NCI-H1694 treated with DMSO at 0.1 percent for 48 hours (cell line): ENCODE measurements at regions not wholly inside any gene's neighbourhood (a gene's known extent, or its start where the extent isn't known, plus 50 kb on each side); places are given as distances from the start of the nearest gene placed in this dataset.
"Not testable (repeated sequence)": the region's sequence is repeated elsewhere in the genome, so short reads cannot be mapped to it uniquely, and the experiment has no call there.

ENCODE experiments used
- DNase-seq: peaks from one replicate; lab custom pipeline; 2025; lab: John Stamatoyannopoulos, UW

DNA sequence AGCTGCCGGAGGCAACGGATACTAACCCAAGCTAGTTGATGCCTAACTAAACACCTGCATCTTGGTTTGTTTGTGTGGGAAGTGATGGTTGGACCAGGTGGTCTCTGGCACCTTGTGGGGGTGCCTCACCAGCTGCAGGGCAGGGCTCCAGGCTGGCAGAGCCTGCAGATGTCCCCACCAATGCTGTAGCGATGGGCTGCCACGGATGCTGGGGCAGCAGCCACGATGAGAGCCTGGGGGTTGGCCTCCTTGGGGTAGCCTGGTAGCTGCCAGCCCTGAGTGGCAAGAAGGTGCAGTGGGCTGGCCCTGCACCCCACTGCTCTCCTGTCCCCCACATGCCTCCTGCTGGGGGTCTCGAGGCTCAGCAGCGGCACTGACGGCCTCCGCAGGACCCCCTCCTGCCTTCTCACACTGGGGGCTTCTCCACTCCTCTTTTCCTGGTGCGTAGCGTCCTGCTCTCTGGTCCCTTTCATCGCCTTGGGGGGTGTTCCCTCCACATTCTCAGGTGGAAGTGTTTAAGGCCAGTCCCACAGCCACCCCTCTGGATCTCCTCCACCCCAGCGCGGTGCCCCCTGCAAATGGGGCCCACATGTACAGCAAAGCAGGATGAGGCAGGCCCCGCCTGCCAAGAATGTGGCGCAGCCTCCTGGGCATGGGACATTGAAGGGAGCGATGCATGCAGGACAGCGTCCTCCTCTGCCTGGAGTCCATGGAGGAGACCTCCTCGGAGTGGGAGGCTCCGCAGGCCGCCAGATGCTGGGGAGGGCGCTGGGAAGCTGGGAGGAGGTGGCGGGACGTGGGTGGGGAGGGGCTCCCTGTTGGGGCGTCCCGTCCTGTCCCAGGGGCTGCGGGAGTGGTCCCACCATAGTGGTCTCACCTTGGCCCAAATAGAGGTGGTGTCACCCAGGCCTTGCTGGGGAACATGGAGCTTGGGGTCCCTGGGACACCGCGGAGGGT, 173.1 kb downstream of the ASB1 start:
- DNase-seq = no peak

DNA sequence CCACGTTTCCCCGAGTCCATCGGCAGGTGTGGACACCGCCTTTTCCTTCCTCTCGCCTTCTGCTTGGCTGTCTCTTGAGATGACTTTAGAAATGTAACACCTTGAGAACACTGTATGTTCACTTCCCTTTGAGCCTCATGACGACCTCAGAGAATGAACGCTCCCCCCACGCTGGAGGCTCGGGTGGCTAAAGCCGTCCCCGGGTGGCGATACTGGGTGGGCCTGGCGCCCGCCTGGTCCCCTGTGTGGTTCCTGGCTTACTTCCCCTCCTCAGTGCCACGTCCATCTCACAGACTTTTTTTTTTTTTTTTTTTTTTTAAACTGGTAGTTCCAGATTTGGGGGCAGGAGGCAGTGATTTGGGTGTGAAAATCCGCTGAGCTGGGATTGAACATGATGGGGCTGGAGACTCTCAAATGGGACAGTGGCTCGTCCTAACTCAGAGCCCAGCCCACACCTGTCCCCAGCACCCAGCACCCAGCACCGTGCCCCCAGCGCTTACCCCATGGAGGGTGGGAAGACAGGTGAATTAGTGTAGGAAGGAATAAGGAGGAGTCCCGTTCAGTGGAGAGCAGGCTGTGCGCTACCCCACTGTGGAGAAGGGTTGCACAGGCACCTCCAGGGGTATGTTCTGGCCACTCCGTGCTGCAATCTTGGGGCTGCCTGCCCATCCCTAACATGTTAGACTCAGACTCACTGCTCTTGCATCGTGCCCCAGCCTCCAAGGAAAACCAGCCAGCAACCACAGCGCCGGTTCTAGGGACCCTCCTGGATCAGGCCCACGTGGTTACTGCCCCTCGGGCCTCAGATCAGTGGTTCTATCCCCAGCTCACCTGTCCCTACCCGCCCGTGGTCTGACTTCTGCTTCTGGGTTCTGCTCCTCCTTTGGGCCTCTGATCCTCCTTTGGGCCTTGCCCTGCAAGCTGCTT, 174.0 kb downstream of the ASB1 start:
- no peak for DNase-seq

DNA sequence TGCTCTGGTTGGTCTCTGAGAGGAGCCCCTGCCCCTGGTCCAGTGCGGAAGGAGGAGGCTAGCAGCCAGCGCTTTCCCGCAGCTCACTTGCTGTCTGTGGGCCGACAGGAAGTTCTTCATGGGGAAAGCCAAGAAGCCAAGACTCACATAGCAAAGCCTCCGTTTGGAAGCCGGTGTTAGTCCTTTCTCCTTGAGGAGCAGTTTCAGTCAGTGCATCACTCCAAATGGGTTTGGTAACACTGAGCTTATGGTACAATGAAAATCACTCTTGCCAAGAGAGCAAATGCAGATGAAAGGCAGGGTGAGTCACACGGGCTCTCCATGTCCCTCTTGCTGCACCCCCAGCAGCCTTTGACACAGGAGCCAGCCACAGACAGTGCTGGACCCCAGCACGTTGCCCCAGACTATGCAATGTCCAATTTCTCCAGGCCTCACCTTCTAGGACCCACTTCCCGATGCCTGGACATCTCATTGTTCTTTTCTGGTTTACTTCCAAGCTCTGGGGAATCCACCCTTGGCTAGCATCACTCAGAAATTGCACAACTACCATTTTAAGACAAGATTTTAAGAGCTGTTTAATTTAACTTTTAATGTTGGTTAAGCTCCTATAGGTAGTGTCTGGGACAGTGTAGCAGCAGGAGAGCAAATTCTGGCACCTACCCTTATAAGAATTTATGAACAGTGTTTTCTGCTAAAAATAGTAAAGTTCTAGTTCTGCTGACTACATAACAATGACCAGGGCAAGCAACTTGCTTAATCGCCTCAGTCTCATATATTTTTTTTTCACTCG, 174.9 kb downstream of the ASB1 start:
- no peak for DNase-seq

DNA sequence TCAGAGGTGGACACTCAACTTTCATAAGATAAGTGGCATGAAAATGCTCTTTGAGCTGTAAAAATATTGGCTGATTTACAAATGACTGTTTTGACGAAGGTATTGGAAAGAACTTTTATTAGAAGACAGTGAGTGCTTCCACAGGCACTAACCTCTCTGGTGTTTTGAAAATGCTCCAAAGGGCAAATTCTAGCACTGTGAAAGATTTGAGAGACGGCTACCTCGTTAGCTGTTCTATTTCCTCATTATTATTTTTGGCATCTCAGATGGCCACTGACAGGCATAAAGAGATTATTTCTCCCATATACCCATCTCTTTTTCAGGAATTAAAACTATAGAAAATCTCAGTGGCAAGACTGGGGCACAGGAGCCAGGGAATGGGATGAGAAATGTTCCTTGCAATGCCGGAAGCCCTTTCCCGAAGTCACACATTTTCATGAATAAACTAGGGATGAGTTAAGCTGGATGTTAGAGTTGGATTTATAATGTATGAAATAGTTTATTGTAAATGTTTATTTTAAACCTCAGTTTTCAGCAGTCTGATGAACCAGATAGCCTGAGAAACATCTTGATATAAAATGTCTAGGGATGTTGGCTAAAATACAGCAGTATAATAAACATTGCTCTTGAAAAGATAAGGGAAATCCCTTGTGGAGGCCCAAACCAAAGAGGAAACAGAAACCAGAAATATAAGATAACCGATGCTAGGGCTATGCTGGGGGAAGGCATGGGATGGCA, 175.7 kb downstream of the ASB1 start:
- DNase-seq = no peak

DNA sequence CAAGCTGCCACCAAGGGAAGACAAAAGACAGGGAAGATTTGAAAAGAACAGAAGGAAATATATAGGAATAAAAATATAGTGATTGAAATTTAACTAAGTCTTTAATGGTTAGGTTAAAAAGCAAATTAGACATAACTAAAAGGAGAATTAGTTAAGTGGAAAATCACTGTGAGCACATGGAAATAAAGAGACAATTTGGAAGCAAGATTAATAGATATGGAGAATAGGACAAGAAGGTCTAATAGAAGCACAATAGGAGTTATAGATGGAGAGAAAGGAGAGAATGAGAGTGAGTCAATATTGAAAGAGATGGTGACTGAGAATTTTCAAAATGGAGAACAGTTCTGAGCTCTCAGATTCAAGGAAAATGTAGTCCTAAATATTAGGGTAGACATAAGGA, 176.9 kb downstream of the ASB1 start:
- no peak for DNase-seq

DNA sequence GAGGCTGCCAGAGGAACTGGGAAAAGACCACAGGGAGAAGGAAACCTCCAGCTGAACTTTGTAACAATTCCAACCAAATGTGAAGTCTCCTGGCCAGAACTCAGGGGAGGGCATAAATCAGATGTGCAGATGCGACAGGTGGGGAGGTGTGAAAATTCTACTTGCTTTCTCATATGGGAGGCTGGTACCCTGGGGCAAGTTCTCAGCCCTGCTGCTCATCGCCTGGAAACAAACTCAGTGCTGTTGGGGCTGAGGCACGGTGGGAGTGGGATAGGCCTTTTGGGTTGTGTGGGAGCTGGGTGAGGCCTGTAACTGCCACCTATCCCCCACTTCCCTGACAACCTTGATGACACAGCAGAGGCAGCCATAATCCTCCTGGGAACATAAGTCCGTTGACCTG, 179.6 kb downstream of the ASB1 start:
- DNase-seq = no peak

DNA sequence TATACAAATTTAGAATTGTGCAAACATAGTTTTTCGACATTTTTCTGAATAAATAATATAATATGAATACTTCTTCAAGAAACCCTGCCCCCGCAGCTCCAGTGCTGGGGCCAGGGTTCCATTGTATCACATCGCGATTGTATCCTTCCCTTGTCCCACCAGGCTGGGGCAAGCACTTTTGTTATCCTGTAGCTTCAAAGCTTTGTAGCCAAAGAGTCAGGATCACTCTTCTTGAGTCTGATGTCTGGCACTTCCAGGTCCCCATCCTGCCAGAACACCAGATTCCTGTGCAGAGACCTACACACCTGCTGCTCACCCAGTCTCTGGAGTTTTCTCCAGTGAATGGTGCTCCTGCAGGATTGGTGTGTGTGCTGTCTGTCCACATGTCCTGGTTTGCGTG, 186.9 kb downstream of the ASB1 start:
- DNase-seq = no peak

DNA sequence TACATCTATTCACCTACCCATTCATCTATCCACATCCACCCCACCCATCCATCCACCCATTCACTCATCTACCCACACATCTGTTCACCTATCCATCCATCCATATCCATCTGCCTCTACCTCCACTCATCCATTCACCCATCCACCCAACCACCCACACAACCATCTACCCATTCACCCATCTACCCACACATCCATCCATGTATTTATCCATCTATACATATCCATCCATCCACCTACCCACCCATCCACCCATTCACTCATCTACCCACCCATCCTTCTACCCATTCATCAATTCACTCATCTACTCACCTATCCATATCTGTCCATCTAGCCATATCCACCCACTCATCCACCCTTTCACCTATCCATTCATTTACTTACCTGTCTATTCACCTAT, 187.6 kb downstream of the ASB1 start:
- DNase-seq = no peak

DNA sequence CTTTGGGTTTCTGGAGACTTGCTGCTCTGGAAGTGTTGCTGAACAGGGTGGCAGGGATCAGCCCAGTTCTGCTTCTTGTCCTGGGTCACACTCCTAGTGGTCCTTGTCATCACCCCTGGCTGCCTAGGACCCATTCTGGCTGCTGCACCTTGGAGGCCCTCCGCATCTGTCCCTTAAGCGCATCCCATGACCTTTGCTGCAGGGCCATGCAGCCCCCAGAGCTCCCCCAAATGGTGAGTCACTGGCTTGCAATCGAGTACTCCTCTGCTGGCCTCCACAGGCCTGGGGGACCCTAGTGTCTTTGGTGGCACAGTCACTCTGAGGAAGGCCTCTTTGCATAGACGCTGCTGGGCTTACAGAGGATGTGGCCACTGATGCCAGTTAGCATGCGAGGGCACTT, 188.5 kb downstream of the ASB1 start:
- DNase-seq = no peak

DNA sequence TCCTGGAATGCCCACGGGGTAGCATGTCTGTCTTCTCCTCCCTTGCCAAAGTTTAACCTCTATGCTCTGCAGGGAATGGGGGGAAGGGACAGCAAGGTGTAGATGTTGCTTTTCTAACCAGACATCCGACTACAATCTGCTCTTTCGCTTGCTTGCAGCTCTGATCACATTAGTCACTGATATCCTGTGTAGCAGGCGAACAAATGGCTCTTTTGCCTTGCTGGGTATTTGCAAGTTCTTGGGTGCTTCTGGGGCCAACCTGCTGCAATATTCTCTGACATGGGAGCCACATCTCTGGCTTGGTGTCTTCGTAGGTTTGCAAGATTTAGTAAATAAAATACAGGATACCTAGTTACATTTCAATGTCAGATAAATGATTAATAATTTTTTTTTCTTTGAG, 190.0 kb downstream of the ASB1 start:
- DNase-seq = no peak

DNA sequence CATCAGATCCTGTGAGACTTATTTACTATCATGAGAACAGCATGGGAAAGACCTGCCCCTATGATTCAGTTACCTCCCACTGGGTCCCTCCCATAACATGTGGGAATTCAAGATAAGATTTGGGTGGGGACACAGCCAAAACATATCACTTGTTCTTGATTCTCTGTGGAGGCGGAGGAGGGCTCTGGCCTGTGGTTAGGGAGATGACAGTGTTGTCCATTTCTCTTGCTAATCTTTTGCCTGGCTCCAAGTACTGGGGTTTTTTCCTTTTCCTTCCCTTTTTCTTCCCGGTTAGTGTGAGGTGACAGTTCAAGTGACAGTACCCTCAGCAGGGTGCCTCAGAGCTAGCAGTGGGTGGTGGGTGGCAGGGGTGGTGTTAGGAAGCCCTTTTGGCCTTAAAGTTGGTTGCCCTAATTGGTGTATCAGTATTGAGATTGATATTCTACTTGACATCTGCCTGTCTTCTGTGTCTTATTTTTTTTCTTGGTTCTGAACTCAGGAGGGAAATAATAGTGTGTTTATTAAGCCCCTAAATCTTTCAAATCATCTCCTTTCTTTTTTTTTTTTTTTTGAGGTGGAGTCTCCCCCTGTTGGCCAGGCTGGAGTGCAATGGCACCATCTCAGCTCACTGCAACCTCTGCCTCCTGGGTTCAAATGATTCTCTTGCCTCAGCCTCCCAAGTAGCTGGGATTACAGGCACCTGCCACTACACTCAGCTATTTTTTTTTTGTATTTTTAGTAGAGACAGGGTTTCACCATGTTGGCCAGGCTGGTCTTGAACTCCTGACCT, 192.0 kb downstream of the ASB1 start:
- not testable (repeated sequence) for DNase-seq

DNA sequence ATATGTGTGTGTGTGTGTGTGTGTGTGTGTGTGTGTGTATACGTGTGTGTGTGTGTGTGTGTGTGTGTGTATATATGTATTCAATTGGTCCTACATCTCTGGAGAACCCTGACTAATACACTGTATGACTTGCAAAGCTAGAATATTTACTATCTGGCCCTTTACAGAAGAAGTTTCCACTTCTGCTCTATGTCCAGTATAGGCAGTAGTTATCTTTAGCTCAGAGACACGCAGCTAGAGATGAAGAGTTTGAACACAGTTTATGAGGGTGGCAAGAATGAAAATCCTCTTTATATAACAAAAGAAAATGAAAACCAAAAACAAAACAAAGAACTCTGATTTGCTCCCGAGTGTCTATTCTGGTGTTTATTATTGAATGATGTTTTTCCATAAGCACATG, 201.2 kb downstream of the ASB1 start:
- DNase-seq = no peak

DNA sequence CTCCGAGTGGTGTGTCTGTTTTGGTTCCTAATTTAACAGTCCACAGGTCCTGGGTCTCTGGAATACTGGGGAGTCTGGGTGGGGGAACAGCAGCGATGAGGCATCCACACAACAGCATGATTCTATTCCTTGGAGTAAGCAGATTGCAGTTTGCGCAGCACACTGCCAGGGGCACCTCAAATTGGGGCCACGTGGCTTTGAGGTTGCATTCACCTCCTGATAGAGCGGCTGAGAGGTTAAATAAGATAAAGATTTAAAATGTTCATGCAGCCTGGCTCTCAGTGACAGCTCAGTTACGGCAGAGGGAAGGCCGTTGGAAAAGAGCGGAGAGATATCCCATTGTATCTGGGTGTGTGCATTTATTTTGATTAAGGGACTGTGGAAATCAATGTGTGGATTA, 202.3 kb downstream of the ASB1 start:
- no peak for DNase-seq

DNA sequence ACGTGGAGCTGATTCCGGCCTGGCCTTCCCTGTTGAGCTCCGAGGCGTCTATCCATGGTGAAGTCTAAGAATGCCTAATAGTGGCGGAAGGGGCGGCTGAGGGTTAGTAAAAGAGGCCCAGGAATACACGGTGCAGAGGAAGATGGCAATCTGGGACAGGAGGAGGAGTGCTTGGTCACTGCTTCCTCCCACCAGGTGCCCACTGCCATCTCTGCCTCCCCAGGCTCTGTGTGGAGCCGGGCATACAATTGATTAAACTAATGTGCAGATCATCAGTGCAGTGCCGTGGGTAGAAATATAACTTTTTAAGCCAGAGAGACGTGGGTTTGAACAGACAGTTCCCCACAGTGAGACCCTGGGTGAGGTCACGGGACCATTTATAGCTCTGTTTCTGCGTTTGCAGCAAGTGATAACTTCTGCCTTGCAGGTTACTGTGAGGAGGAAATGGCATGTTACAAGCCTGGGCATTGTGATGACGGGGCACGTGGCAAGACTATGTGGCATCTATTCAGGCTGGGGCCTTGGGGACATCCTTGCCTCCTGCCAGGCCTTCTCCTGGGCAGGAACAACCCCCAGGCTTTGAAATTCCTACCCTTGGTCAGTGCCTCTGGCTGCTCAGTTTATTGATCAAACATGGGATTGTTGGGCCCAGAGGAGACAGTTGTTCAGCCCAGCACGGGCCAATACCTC, 204.9 kb downstream of the ASB1 start:
- no peak for DNase-seq

DNA sequence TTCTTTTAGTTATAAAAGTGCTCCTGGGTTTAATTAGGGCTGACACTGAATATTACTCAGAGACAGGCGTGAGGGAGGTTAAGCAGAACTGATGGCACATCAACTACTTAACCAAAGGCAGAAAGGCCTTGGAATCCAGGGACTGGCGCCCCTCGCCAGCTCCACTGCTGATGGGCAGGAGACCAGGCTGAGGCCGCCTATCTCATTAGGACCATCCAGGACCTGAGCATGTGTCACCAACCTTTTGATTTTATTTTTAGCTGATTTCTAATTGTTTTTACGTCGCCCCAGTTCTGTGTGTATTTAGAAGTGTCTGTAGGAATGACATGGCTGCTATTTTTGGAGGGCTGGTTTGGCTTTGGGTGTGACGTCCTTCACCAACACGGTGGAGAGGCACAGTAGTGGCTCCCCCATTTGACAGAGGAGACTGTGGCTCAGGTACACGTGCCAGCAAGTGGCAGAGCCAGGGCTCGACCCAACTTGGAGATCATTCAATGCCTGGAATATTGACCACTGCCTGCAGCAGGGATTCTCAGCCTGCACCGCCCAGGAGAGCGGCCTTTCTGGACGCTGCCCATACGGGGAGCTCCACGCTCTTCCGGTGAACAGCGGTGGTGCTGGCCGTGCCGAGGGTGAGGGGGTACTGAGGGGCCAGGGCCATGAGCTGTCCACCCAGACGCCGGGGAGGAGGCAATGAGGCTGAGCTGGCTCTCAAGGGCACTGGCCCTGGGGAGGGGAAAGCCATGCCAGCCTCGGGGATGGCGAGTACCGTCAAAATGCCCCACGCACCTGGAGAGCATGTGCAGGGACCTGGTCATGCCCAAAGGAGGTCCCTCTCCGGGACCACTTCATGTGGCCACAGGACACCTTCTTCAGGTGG, 205.7 kb downstream of the ASB1 start:
- no peak for DNase-seq

DNA sequence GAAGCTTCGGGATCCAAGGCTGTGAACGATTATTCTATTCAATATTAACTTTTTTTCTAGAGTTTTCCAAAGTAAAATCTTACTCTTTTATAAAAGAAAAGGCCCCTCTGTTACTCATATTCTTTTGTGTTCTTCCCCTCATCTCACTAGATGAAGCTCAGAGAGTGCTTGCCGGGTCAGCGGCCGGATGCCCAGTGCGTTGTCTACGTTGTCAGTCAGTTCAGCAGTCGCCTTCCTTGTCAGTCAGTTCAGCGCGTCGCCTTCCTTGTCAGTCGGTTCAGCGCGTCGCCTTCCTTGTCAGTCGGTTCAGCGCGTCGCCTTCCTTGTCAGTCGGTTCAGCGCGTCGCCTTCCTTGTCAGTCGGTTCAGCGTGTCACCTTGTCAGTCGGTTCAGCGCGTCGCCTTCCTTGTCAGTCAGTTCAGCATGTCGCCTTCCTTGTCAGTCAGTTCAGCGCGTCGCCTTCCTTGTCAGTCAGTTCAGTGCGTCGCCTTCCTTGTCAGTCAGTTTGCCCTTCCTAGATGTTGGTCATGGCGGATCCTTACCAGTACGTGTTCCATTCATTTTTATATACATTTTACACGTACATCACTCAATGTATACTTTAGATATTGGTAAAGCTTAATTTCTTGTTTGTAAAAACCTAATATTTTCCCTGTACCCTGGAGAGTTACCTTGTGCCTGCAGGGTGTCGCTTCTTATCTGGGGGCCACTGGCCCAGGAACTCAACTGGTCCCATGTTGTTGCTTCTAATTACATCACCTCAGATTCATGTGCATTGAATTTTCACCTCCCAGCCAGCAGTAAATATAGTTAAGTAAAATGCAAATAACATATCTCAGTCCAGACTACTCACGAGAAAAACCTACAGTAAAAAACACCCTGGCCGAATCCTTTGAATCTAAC, 206.9 kb downstream of the ASB1 start:
- DNase-seq = no peak

DNA sequence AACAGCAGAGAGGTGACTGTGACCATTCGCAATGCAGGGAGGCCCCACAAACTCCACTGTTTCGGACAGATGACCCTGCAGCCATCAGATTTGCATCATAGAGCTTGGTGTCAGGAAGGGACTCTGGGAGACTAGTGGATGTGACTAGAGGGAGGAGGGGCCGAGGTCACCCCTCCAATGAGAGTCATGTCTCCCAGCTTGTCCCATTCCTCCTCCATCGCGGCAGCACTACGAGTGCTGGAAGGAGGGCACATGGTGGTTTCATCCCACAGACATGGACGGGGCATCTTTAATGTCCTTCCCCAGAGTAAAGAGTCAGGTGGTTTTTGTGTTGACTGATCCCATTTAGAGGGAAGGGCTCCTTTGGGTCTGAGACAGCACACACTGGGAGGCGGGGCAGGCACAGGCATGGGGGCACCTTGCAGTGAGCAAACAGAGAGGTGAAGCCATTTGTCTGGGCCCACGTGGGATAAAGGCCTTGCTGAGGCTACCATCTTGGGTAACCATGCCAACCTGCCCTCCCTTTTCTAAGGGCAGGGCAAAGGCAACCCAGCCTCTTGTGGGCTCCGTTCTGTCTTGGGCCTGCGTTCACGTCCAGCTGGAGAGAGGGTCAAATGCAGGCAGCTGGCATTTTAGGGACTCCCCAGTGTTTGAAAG, 208.1 kb downstream of the ASB1 start:
- no peak for DNase-seq
